ENCODE measurements at regions not wholly inside any gene's neighbourhood (a gene's known extent, or its start where the extent isn't known, plus 50 kb on each side); places are given as distances from the start of the nearest gene placed in this dataset.

- Mint-ChIP-seq H3K4me1 (ENCODE audit: low read depth) (peaks cover 48% of the 10 kb centered on the region), H3K9me3 (no peaks in the 10 kb centered on the region), H3K27ac (peak overlapping the region; percentile 21), H3K27me3 (ENCODE audit: low read depth) (no peaks in the 10 kb centered on the region), H3K4me3 (peak overlapping the region; percentile 8), H3K36me3 (ENCODE audit: low read depth) (no peaks in the 10 kb centered on the region)
- no peak for DNase-seq (ENCODE audit: low spot score)
Observed at GRCh38 chr9:91035825-91036208, 234.2 kb downstream of the SYK start.

GRCh38 chr9:91036356-91036755 is 234.7 kb downstream of the SYK start:
- H3K4me1 Mint-ChIP-seq (ENCODE audit: low read depth), result peaks cover 51% of the 10 kb centered on the region
- no peak overlapping the region for H3K4me3 Mint-ChIP-seq
- no peaks in the 10 kb centered on the region for H3K27me3 Mint-ChIP-seq (ENCODE audit: low read depth)
- no peaks in the 10 kb centered on the region for H3K9me3 Mint-ChIP-seq
- no peaks in the 10 kb centered on the region for H3K36me3 Mint-ChIP-seq (ENCODE audit: low read depth)
- DNase-seq (ENCODE audit: low spot score), result no peak
- H3K27ac Mint-ChIP-seq, result peak overlapping the region; percentile 76

- H3K36me3 Mint-ChIP-seq (ENCODE audit: low read depth), result no peaks in the 10 kb centered on the region
- H3K27ac Mint-ChIP-seq, result peak overlapping the region; percentile 76
- peak; percentile 79 for DNase-seq (ENCODE audit: low spot score)
- H3K27me3 Mint-ChIP-seq (ENCODE audit: low read depth), result no peaks in the 10 kb centered on the region
- H3K9me3 Mint-ChIP-seq, result no peaks in the 10 kb centered on the region
- peak overlapping the region; percentile 57 for H3K4me3 Mint-ChIP-seq
- peaks cover 51% of the 10 kb centered on the region for H3K4me1 Mint-ChIP-seq (ENCODE audit: low read depth)
Observed at GRCh38 chr9:91036826-91037510, 235.3 kb downstream of the SYK start.

GRCh38 chr9:91037511-91038482 is 236.2 kb downstream of the SYK start:
- Mint-ChIP-seq H3K27ac (peak overlapping the region; percentile 76), H3K4me1 (ENCODE audit: low read depth) (peaks cover 54% of the 10 kb centered on the region), H3K36me3 (ENCODE audit: low read depth) (no peaks in the 10 kb centered on the region), H3K9me3 (no peaks in the 10 kb centered on the region), H3K27me3 (ENCODE audit: low read depth) (no peaks in the 10 kb centered on the region), H3K4me3 (peak overlapping the region; percentile 57)
- DNase-seq (ENCODE audit: low spot score), result no peak

- peaks cover 59% of the 10 kb centered on the region for H3K4me1 Mint-ChIP-seq (ENCODE audit: low read depth)
- H3K4me3 Mint-ChIP-seq, result no peak overlapping the region
- no peak overlapping the region for H3K27ac Mint-ChIP-seq
- H3K9me3 Mint-ChIP-seq, result no peaks in the 10 kb centered on the region
- DNase-seq (ENCODE audit: low spot score), result no peak
- no peaks in the 10 kb centered on the region for H3K36me3 Mint-ChIP-seq (ENCODE audit: low read depth)
- H3K27me3 Mint-ChIP-seq (ENCODE audit: low read depth), result no peaks in the 10 kb centered on the region
Observed at GRCh38 chr9:91038483-91039124, 237.0 kb downstream of the SYK start.

- DNase-seq (ENCODE audit: low spot score), result no peak
- H3K27ac Mint-ChIP-seq, result no peak overlapping the region
- no peak overlapping the region for H3K4me3 Mint-ChIP-seq
- no peaks in the 10 kb centered on the region for H3K27me3 Mint-ChIP-seq (ENCODE audit: low read depth)
- H3K9me3 Mint-ChIP-seq, result no peaks in the 10 kb centered on the region
- H3K4me1 Mint-ChIP-seq (ENCODE audit: low read depth), result peaks cover 62% of the 10 kb centered on the region
- H3K36me3 Mint-ChIP-seq (ENCODE audit: low read depth), result no peaks in the 10 kb centered on the region
Observed at GRCh38 chr9:91039125-91039834, 237.7 kb downstream of the SYK start.

GRCh38 chr9:91039835-91040140 is 238.2 kb downstream of the SYK start:
- H3K27me3 Mint-ChIP-seq (ENCODE audit: low read depth), result no peaks in the 10 kb centered on the region

GRCh38 chr9:91040371-91041215 is 239.0 kb downstream of the SYK start:
- Mint-ChIP-seq H3K27ac (peak overlapping the region; percentile 67), H3K27me3 (ENCODE audit: low read depth) (no peaks in the 10 kb centered on the region), H3K4me3 (no peak overlapping the region), H3K4me1 (ENCODE audit: low read depth) (peaks cover 59% of the 10 kb centered on the region), H3K9me3 (no peaks in the 10 kb centered on the region), H3K36me3 (ENCODE audit: low read depth) (no peaks in the 10 kb centered on the region)
- no peak for DNase-seq (ENCODE audit: low spot score)

More at GRCh38 chr9:91039835-91040140, 238.2 kb downstream of the SYK start:
- Mint-ChIP-seq H3K4me1 (ENCODE audit: low read depth) (peaks cover 62% of the 10 kb centered on the region), H3K9me3 (no peaks in the 10 kb centered on the region), H3K36me3 (ENCODE audit: low read depth) (no peaks in the 10 kb centered on the region), H3K27ac (no peak overlapping the region), H3K4me3 (no peak overlapping the region)
- DNase-seq (ENCODE audit: low spot score), result no peak

- H3K4me3 Mint-ChIP-seq, result no peak overlapping the region
- DNase-seq (ENCODE audit: low spot score), result no peak
- no peaks in the 10 kb centered on the region for H3K9me3 Mint-ChIP-seq
- no peaks in the 10 kb centered on the region for H3K27me3 Mint-ChIP-seq (ENCODE audit: low read depth)
- no peaks in the 10 kb centered on the region for H3K36me3 Mint-ChIP-seq (ENCODE audit: low read depth)
- peaks cover 54% of the 10 kb centered on the region for H3K4me1 Mint-ChIP-seq (ENCODE audit: low read depth)
- H3K27ac Mint-ChIP-seq, result no peak overlapping the region
Observed at GRCh38 chr9:91042024-91042423, 240.4 kb downstream of the SYK start.

GRCh38 chr9:91042541-91042940 is 240.9 kb downstream of the SYK start:
- Mint-ChIP-seq H3K4me1 (ENCODE audit: low read depth) (peaks cover 52% of the 10 kb centered on the region), H3K27me3 (ENCODE audit: low read depth) (no peaks in the 10 kb centered on the region), H3K9me3 (no peaks in the 10 kb centered on the region), H3K27ac (no peak overlapping the region), H3K4me3 (no peak overlapping the region), H3K36me3 (ENCODE audit: low read depth) (no peaks in the 10 kb centered on the region)
- no peak for DNase-seq (ENCODE audit: low spot score)

- Mint-ChIP-seq H3K27me3 (ENCODE audit: low read depth) (no peaks in the 10 kb centered on the region), H3K27ac (no peak overlapping the region), H3K4me1 (ENCODE audit: low read depth) (peaks cover 53% of the 10 kb centered on the region), H3K4me3 (no peak overlapping the region), H3K36me3 (ENCODE audit: low read depth) (no peaks in the 10 kb centered on the region), H3K9me3 (no peaks in the 10 kb centered on the region)
- no peak for DNase-seq (ENCODE audit: low spot score)
Observed at GRCh38 chr9:91043056-91043810, 241.6 kb downstream of the SYK start.

- Mint-ChIP-seq H3K27me3 (ENCODE audit: low read depth) (no peaks in the 10 kb centered on the region), H3K27ac (no peak overlapping the region), H3K4me1 (ENCODE audit: low read depth) (peaks cover 53% of the 10 kb centered on the region), H3K4me3 (no peak overlapping the region), H3K36me3 (ENCODE audit: low read depth) (no peaks in the 10 kb centered on the region), H3K9me3 (no peaks in the 10 kb centered on the region)
- DNase-seq (ENCODE audit: low spot score), result no peak
Observed at GRCh38 chr9:91043811-91044175, 242.2 kb downstream of the SYK start.

Data from T-helper 2 cell treated with Interferon-gamma antibody and Interleukin-4, amounts not matched to agents 5 μg/mL and 100 μg/mL, for 36 hours (primary cell).